Naive thymus-derived CD4-positive, alpha-beta T cell (primary cell): ENCODE measurements at regions not wholly inside any gene's neighbourhood (a gene's known extent, or its start where the extent isn't known, plus 50 kb on each side); places are given as distances from the start of the nearest gene placed in this dataset.

Experiments
- ATAC-seq: fragments of 150-1000 bp; cut with Tn5 transposase; 2 replicates; pipeline ENCODE4 v1.10.0; 2021; ENCODE audit warnings: mild to moderate bottlenecking, moderate library complexity
- CTCF ChIA-PET: fragments of 350-600 bp; sonication (Branson Sonifier 250); formaldehyde crosslinking; loops from one replicate; lab custom pipeline; 2021; ENCODE audit warnings: antibody characterized with exemption; lab: Charles Lee
- POLR2A ChIA-PET: fragments of 350-600 bp; sonication (Branson Sonifier 250); formaldehyde crosslinking; loops from one replicate; lab custom pipeline; 2021; ENCODE audit warnings: antibody characterized with exemption, inconsistent platforms; lab: Charles Lee
- DNase-seq, 9 donors: peaks; one replicate each; pipeline versions ENCODE4 v3.0.0 to v3.0.0-alpha.2; 2020 to 2022; ENCODE audit warnings: mixed read lengths in 1 of 9
- H3K27ac ChIP-seq: one replicate; pipeline ENCODE4 v1.7.0; 2013; ENCODE audit warnings: mild to moderate bottlenecking, low read depth, low read length, moderate library complexity
- H3K27me3 ChIP-seq, 2 donors: one replicate each; pipeline ENCODE4 v1.7.0; 2013; ENCODE audit warnings: low read length in 2 of 2, mild to moderate bottlenecking in 2 of 2, moderate library complexity in 2 of 2; ENCODE audit not compliant: control insufficient read depth in 2 of 2, insufficient read depth in 2 of 2
- H3K36me3 ChIP-seq, 3 experiments: 1 replicate in 2 of 3; 2 replicates in 1 of 3; pipeline ENCODE4 v1.7.0; 2013; ENCODE audit warnings: low read length in 3 of 3, mild to moderate bottlenecking in 3 of 3, moderate library complexity in 1 of 3; ENCODE audit not compliant: insufficient read depth in 3 of 3, control insufficient read depth in 2 of 3
- H3K4me1 ChIP-seq, 2 donors: one replicate each; pipeline ENCODE4 v1.7.0; 2013; ENCODE audit warnings: low read length in 2 of 2, mild to moderate bottlenecking in 2 of 2, moderate library complexity in 1 of 2; ENCODE audit not compliant: control insufficient read depth in 2 of 2, insufficient read depth in 2 of 2
- H3K4me3 ChIP-seq: 2 replicates; pipeline ENCODE4 v1.7.0; 2013; ENCODE audit warnings: mild to moderate bottlenecking, low read length
- H3K9me3 ChIP-seq, 3 experiments: 1 replicate in 2 of 3; 2 replicates in 1 of 3; pipeline ENCODE4 v1.7.0; 2013; ENCODE audit warnings: low read length in 3 of 3; ENCODE audit not compliant: control insufficient read depth in 2 of 3
- H3K27ac Mint-ChIP-seq, 9 donors: one replicate each; pipeline ENCODE4 v1.8.0; 2020 to 2022; ENCODE audit warnings: mixed read lengths in 9 of 9, mild to moderate bottlenecking in 8 of 9, moderate library complexity in 5 of 9, inconsistent platforms in 2 of 9
- H3K27me3 Mint-ChIP-seq, 5 donors: one replicate each; pipeline ENCODE4 v1.8.0; 2021 to 2022; ENCODE audit warnings: mixed read lengths in 5 of 5, mild to moderate bottlenecking in 1 of 5
- H3K36me3 Mint-ChIP-seq, 5 donors: one replicate each; pipeline ENCODE4 v1.8.0; 2020 to 2022; ENCODE audit warnings: mixed read lengths in 5 of 5, mild to moderate bottlenecking in 3 of 5, inconsistent platforms in 1 of 5
- H3K4me1 Mint-ChIP-seq, 7 donors: one replicate each; pipeline ENCODE4 v1.8.0; 2020 to 2022; ENCODE audit warnings: mixed read lengths in 7 of 7, mild to moderate bottlenecking in 3 of 7, inconsistent platforms in 1 of 7
- H3K4me3 Mint-ChIP-seq, 10 donors: one replicate each; pipeline ENCODE4 v1.8.0; 2020 to 2022; ENCODE audit warnings: mild to moderate bottlenecking in 10 of 10, mixed read lengths in 10 of 10, moderate library complexity in 6 of 10, inconsistent platforms in 2 of 10
- H3K9me3 Mint-ChIP-seq, 11 donors: one replicate each; pipeline ENCODE4 v1.8.0; 2020 to 2022; ENCODE audit warnings: mixed read lengths in 11 of 11, mild to moderate bottlenecking in 4 of 11, inconsistent platforms in 1 of 11, moderate library complexity in 1 of 11
- intact Hi-C, 2 donors: fragments of 100-400 bp; cut with micrococcal nuclease; formaldehyde crosslinking; loops; one replicate each; pipeline ENCODE4 v1.15.1; 2023

GRCh38 chr7:142595816-142596516 is 153.3 kb upstream of the PRSS1 start:
- peaks cover 0 to 15% (median 0%) of the 10 kb centered on the region in 5 donors for H3K27me3 Mint-ChIP-seq
- Histone ChIP-seq H3K4me1 (no peaks in the 10 kb centered on the region), H3K36me3 (no peaks in the 10 kb centered on the region), H3K27me3 (no peaks in the 10 kb centered on the region), H3K27ac (no peak overlapping the region), H3K9me3 (no peaks in the 10 kb centered on the region), H3K4me3 (no peak overlapping the region)
- no peak overlapping the region for H3K4me3 Mint-ChIP-seq
- ATAC-seq (no peak), DNase-seq (no peak)
- intact Hi-C loops, result no loop called here
- no peaks in the 10 kb centered on the region for H3K4me1 Mint-ChIP-seq
- peaks cover 0 to 4% (median 0%) of the 10 kb centered on the region in 5 donors for H3K36me3 Mint-ChIP-seq
- CTCF ChIA-PET, result no interaction called here
- H3K9me3 Mint-ChIP-seq, result no peaks in the 10 kb centered on the region
- peak overlapping the region in 1 of 9 donors; percentile 17 for H3K27ac Mint-ChIP-seq
- POLR2A ChIA-PET, result no interaction called here

- H3K27me3 ChIP-seq, result no peaks in the 10 kb centered on the region
- Mint-ChIP-seq H3K4me1 (no peaks in the 10 kb centered on the region), H3K27me3 (peaks cover 0 to 9% (median 0%) of the 10 kb centered on the region in 5 donors), H3K4me3 (no peak overlapping the region), H3K27ac (no peak overlapping the region), H3K36me3 (peaks cover 0 to 4% (median 0%) of the 10 kb centered on the region in 5 donors), H3K9me3 (no peaks in the 10 kb centered on the region)
- ATAC-seq (no peak), DNase-seq (no peak)
- ChIA-PET CTCF (no interaction called here), POLR2A (no interaction called here)
- intact Hi-C loops, result no loop called here
- no peak overlapping the region for H3K4me3 ChIP-seq
- no peaks in the 10 kb centered on the region for H3K36me3 ChIP-seq
- no peaks in the 10 kb centered on the region for H3K9me3 ChIP-seq
- no peaks in the 10 kb centered on the region for H3K4me1 ChIP-seq
- H3K27ac ChIP-seq, result no peak overlapping the region
Measured at GRCh38 chr7:142594078-142594477, 155.2 kb upstream of the PRSS1 start.

- peak overlapping the region in 2 of 9 donors; percentile 63 for H3K27ac Mint-ChIP-seq
Measured at GRCh38 chr7:142593106-142593505, 156.2 kb upstream of the PRSS1 start.

GRCh38 chr7:142592664-142593063 is 156.6 kb upstream of the PRSS1 start:
- intact Hi-C loops, result no loop called here
- ChIA-PET CTCF (no interaction called here), POLR2A (interaction anchor here (2.5 kb wide), 1 partner anchor 206 kb away, joined by 14 read pairs; no protein-coding TSS in a partner anchor)
- Histone ChIP-seq H3K27me3 (no peaks in the 10 kb centered on the region), H3K4me3 (no peak overlapping the region), H3K9me3 (no peaks in the 10 kb centered on the region), H3K4me1 (no peaks in the 10 kb centered on the region), H3K36me3 (no peaks in the 10 kb centered on the region), H3K27ac (no peak overlapping the region)
- no peak for DNase-seq
- H3K27ac Mint-ChIP-seq, result no peak overlapping the region
- peaks cover 0 to 2% (median 0%) of the 10 kb centered on the region in 7 donors for H3K4me1 Mint-ChIP-seq
- no peaks in the 10 kb centered on the region for H3K9me3 Mint-ChIP-seq
- ATAC-seq, result no peak
- H3K27me3 Mint-ChIP-seq, result peaks cover 0 to 5% (median 0%) of the 10 kb centered on the region in 5 donors
- peaks cover 0 to 4% (median 0%) of the 10 kb centered on the region in 5 donors for H3K36me3 Mint-ChIP-seq
- no peak overlapping the region for H3K4me3 Mint-ChIP-seq

More at GRCh38 chr7:142593106-142593505, 156.2 kb upstream of the PRSS1 start:
- H3K4me1 Mint-ChIP-seq, result no peaks in the 10 kb centered on the region
- peaks cover 0 to 4% (median 0%) of the 10 kb centered on the region in 5 donors for H3K36me3 Mint-ChIP-seq
- no peaks in the 10 kb centered on the region for H3K36me3 ChIP-seq
- no peaks in the 10 kb centered on the region for H3K9me3 ChIP-seq
- no peaks in the 10 kb centered on the region for H3K9me3 Mint-ChIP-seq
- no peaks in the 10 kb centered on the region for H3K4me1 ChIP-seq
- H3K27ac ChIP-seq, result no peak overlapping the region
- H3K27me3 Mint-ChIP-seq, result peaks cover 0 to 7% (median 0%) of the 10 kb centered on the region in 5 donors
- DNase-seq (no peak), ATAC-seq (no peak)
- no peak overlapping the region for H3K4me3 Mint-ChIP-seq
- intact Hi-C loops, result no loop called here
- H3K27me3 ChIP-seq, result no peaks in the 10 kb centered on the region
- ChIA-PET POLR2A (interaction anchor here (2.5 kb wide), 1 partner anchor 205 kb away, joined by 14 read pairs; no protein-coding TSS in a partner anchor), CTCF (no interaction called here)
- H3K4me3 ChIP-seq, result no peak overlapping the region

GRCh38 chr7:142592231-142592630 is 157.0 kb upstream of the PRSS1 start:
- Mint-ChIP-seq H3K36me3 (peaks cover 0 to 4% (median 0%) of the 10 kb centered on the region in 5 donors), H3K4me3 (no peak overlapping the region), H3K9me3 (no peaks in the 10 kb centered on the region), H3K27me3 (peaks cover 0 to 5% (median 0%) of the 10 kb centered on the region in 5 donors), H3K27ac (no peak overlapping the region), H3K4me1 (peaks cover 0 to 6% (median 3%) of the 10 kb centered on the region in 7 donors)
- Histone ChIP-seq H3K4me3 (no peak overlapping the region), H3K4me1 (no peaks in the 10 kb centered on the region), H3K9me3 (no peaks in the 10 kb centered on the region), H3K27ac (no peak overlapping the region), H3K27me3 (no peaks in the 10 kb centered on the region), H3K36me3 (no peaks in the 10 kb centered on the region)
- no peak for ATAC-seq
- intact Hi-C loops, result no loop called here
- no peak for DNase-seq
- CTCF ChIA-PET, result no interaction called here
- POLR2A ChIA-PET, result interaction anchor here (2.5 kb wide), 1 partner anchor 206 kb away, joined by 14 read pairs; no protein-coding TSS in a partner anchor

- H3K4me3 ChIP-seq, result no peak overlapping the region
- H3K4me1 ChIP-seq, result no peaks in the 10 kb centered on the region
- ATAC-seq, result no peak
- DNase-seq, result no peak
- Mint-ChIP-seq H3K27me3 (peaks cover 0 to 5% (median 0%) of the 10 kb centered on the region in 5 donors), H3K27ac (no peak overlapping the region), H3K4me3 (no peak overlapping the region), H3K4me1 (peaks cover 0 to 13% (median 4%) of the 10 kb centered on the region in 7 donors), H3K36me3 (peaks cover 0 to 4% (median 0%) of the 10 kb centered on the region in 5 donors), H3K9me3 (no peaks in the 10 kb centered on the region)
- ChIA-PET POLR2A (interaction anchor here (2.5 kb wide), 1 partner anchor 208 kb away, joined by 14 read pairs; no protein-coding TSS in a partner anchor), CTCF (no interaction called here)
- no peaks in the 10 kb centered on the region for H3K27me3 ChIP-seq
- no peaks in the 10 kb centered on the region for H3K9me3 ChIP-seq
- H3K36me3 ChIP-seq, result no peaks in the 10 kb centered on the region
- intact Hi-C loops, result no loop called here
- no peak overlapping the region for H3K27ac ChIP-seq
Measured at GRCh38 chr7:142590830-142591457, 158.3 kb upstream of the PRSS1 start.
